GM12878 (cell line): ENCODE measurements at regions not wholly inside any gene's neighbourhood (a gene's known extent, or its start where the extent isn't known, plus 50 kb on each side); places are given as distances from the start of the nearest gene placed in this dataset.

ENCODE experiments used
- ATAC-seq: fragments of 200-7000 bp; cut with Tn5 transposase; 3 replicates; pipeline ENCODE4 v1.9.1; 2020; ENCODE audit warnings: mild to moderate bottlenecking, moderate library complexity
- BruUV-seq: library from RNA; stranded (reverse); fragments of 400-500 nt; replicated peaks from 2 replicates; lab custom pipeline; 2021; lab: Mats Ljungman, UMichigan
- CTCF ChIA-PET: fragments of 300-600 bp; sonication (Branson Sonifier 250); formaldehyde crosslinking; extraction: SDS; loops from one replicate; lab custom pipeline; 2021; ENCODE audit warnings: inconsistent platforms; lab: Yijun Ruan, JAX
- POLR2A ChIA-PET: fragments of 350-600 bp; formaldehyde crosslinking; extraction: SDS; loops from one replicate; lab custom pipeline; 2021; ENCODE audit warnings: inconsistent platforms; lab: Charles Lee
- RAD21 ChIA-PET: fragments of 300-600 bp; sonication (Branson Sonifier 250); formaldehyde crosslinking; loops from one replicate; lab custom pipeline; 2023; ENCODE audit warnings: antibody characterized with exemption; ENCODE audit not compliant: unreplicated experiment; lab: Charles Lee
- SMC1A ChIA-PET: fragments of 300-600 bp; sonication (Branson Sonifier 250); formaldehyde crosslinking; loops from one replicate; lab custom pipeline; 2023; ENCODE audit not compliant: unreplicated experiment, uncharacterized antibody; lab: Charles Lee
- DNase-seq: peaks from one replicate; pipeline ENCODE4 v3.0.0-alpha.2; 2011; ENCODE audit warnings: low read depth, low spot score
- FAIRE-seq: peaks from 3 replicates; lab custom pipeline; 2011; peaks lifted over from hg19 to GRCh38; lab: Jason Lieb, UNC
- H2AFZ ChIP-seq: 2 replicates; pipeline ENCODE4 v1.6.0; 2011; ENCODE audit warnings: low read depth, low read length, control low read depth; ENCODE audit not compliant: control insufficient read depth
- H3K27ac ChIP-seq: 2 replicates; pipeline ENCODE4 v1.5.1; 2011; ENCODE audit warnings: control low read depth; ENCODE audit not compliant: control insufficient read depth, insufficient read depth
- H3K27me3 ChIP-seq, 2 experiments: replicated peaks in 1 of 2; 2 replicates each; pipeline versions ENCODE4 v1.6.0 to v1.6.1; 2011; ENCODE audit warnings: low read length in 1 of 2; ENCODE audit not compliant: control insufficient read depth in 2 of 2, insufficient read depth in 2 of 2
- H3K36me3 ChIP-seq, 2 experiments: 2 replicates each; pipeline ENCODE4 v1.5.1; 2011; ENCODE audit warnings: low read length in 1 of 2; ENCODE audit not compliant: control insufficient read depth in 2 of 2, insufficient read depth in 2 of 2
- H3K4me1 ChIP-seq: 2 replicates; pipeline ENCODE4 v1.6.1; 2011; ENCODE audit warnings: mild to moderate bottlenecking, low read length, moderate library complexity, mixed read lengths; ENCODE audit not compliant: control insufficient read depth, insufficient read depth
- H3K4me2 ChIP-seq: 2 replicates; pipeline ENCODE4 v1.6.0; 2011; ENCODE audit warnings: control low read depth; ENCODE audit not compliant: control insufficient read depth, insufficient read depth
- H3K4me3 ChIP-seq: fragments of 200-600 bp; sonication (generic); 2 replicates; pipeline ENCODE4 v1.5.1; 2016
- H3K79me2 ChIP-seq: 2 replicates; pipeline ENCODE4 v1.6.0; 2011; ENCODE audit warnings: low read length; ENCODE audit not compliant: control insufficient read depth, insufficient read depth
- H3K9ac ChIP-seq: 2 replicates; pipeline ENCODE4 v1.8.0; 2011; ENCODE audit warnings: low read length, control low read depth, mixed read lengths; ENCODE audit not compliant: control insufficient read depth, insufficient read depth
- H3K9me3 ChIP-seq: replicated peaks from 3 replicates; pipeline ENCODE4 v1.5.1; 2011; ENCODE audit warnings: mild to moderate bottlenecking, low read length; ENCODE audit not compliant: control insufficient read depth, insufficient read depth
- H4K20me1 ChIP-seq: 2 replicates; pipeline ENCODE4 v1.6.0; 2011; ENCODE audit not compliant: control insufficient read depth, insufficient read depth
- IKZF2 ChIP-seq, 2 experiments: fragments of 450-650 bp; IDR thresholded peaks; 2 replicates each; pipeline ENCODE4 v1.6.1; 2017; ENCODE audit warnings: mild to moderate bottlenecking in 2 of 2, moderate library complexity in 2 of 2
- SPI1 ChIP-seq: IDR thresholded peaks from 2 replicates; pipeline ENCODE4 v1.6.1; 2011; ENCODE audit warnings: low read depth, mild to moderate bottlenecking, low read length, moderate library complexity, borderline replicate concordance; ENCODE audit not compliant: insufficient read depth
- TCF12 ChIP-seq: IDR thresholded peaks from 2 replicates; pipeline ENCODE4 v1.6.1; 2011; ENCODE audit warnings: low read depth, mild to moderate bottlenecking, low read length
- ZBTB33 ChIP-seq: fragments of 450-650 bp; IDR thresholded peaks from 2 replicates; pipeline ENCODE4 v1.6.1; 2017; ENCODE audit warnings: mild to moderate bottlenecking
- WGBS: methylation state at CpG from one replicate; pipeline ENCODE4 v1.1.6; 2016; ENCODE audit warnings: low lambda C conversion rate; ENCODE audit not compliant: insufficient replicate concordance, insufficient coverage; ENCODE audit errors: missing lambda C conversion rate; 5-methylcytosine and 5-hydroxymethylcytosine counted together
- in situ Hi-C: fragments of 300-500 bp; cut with MboI; formaldehyde crosslinking; loops from 9 replicates; pipeline ENCODE4 v1.14.3; 2018; ENCODE audit warnings: mixed read lengths
- intact Hi-C: fragments of 100-400 bp; cut with micrococcal nuclease; formaldehyde crosslinking; loops from one replicate; pipeline ENCODE4 v1.14.2; 2022; ENCODE audit not compliant: unreplicated experiment

- H2AFZ ChIP-seq: no peak overlapping the region
- intact Hi-C loops: loop anchor here (5.0 kb wide), 1 partner anchor 70 kb away; no protein-coding TSS in a partner anchor
- ATAC-seq (peak; percentile 72), DNase-seq (no peak)
- ChIA-PET RAD21 (interaction anchor here (0.6 to 2.4 kb wide), 4 partner anchors 89 to 473 kb away, joined by 3 to 10 read pairs (median 3); no protein-coding TSS in a partner anchor), SMC1A (interaction anchor here (0.6 to 2.1 kb wide), 13 partner anchors 9 to 1040 kb away, joined by 3 to 9 read pairs (median 4); no protein-coding TSS in a partner anchor), POLR2A (interaction anchor here (1.2 kb wide), 1 partner anchor 15 kb away, joined by 3 read pairs; no protein-coding TSS in a partner anchor)
- no peak overlapping the region for H3K9ac ChIP-seq
- no peaks in the 10 kb centered on the region for H3K36me3 ChIP-seq
- no TSS peak for BruUV-seq
- H3K79me2 ChIP-seq: no peaks in the 10 kb centered on the region
- 23% methylated on average over 2 of the region's 2 CpGs for WGBS
- H3K4me2 ChIP-seq: no peak overlapping the region
- no peak overlapping the region for H3K4me3 ChIP-seq
- no peaks in the 10 kb centered on the region for H4K20me1 ChIP-seq
- H3K9me3 ChIP-seq: no peaks in the 10 kb centered on the region
- no peaks in the 10 kb centered on the region for H3K4me1 ChIP-seq
- H3K27ac ChIP-seq: no peak overlapping the region
- TF ChIP-seq IKZF2 (IDR thresholded peaks at IDR 0.05) (peak in 1 of 2 experiments; percentile 16; a peak in 1 of 4 replicates), SPI1 (peak; percentile 73), TCF12 (no peak), ZBTB33 (no peak)
- TF ChIP-seq, all 136 proteins: peak for 2
- peak; percentile 35 for FAIRE-seq
- CTCF ChIA-PET: interaction anchor here (0.9 to 1.4 kb wide), 5 partner anchors 49 to 471 kb away, joined by 3 to 4 read pairs (median 3); no protein-coding TSS in a partner anchor
- in situ Hi-C loops: no loop called here
- H3K27me3 ChIP-seq: no peaks in the 10 kb centered on the region
Measured at GRCh38 chr12:20211981-20212421, 156.3 kb upstream of the PDE3A start.
